Superior temporal gyrus (tissue), 1 donor: ENCODE measurements at regions not wholly inside any gene's neighbourhood (a gene's known extent, or its start where the extent isn't known, plus 50 kb on each side); places are given as distances from the start of the nearest gene placed in this dataset.
"Not testable (repeated sequence)": the region's sequence is repeated elsewhere in the genome, so short reads cannot be mapped to it uniquely, and the experiment has no call there.

ENCODE experiments used
- DNase-seq: peaks from one replicate; pipeline ENCODE4 v3.0.0-alpha.2; 2016; ENCODE audit errors: extremely low spot score

DNA sequence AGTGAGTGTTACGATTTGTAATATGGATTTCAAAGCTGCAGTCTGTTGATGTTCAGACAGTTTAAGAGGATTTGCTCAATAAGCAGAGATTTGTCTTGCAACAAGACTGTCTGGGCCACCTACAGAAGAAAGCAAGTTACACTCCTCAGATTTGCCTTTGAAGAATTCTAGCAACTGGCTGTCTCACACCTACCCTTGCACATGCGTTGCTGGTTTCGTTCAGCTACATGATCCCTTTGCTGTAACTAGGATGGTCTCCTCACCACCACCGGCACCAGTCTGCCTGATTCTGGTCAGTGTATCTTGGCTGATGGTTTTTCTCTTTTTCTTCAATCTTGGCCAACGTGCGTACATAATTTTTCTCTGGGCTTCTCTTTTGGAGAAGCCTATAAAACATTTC, 172.7 kb upstream of the LCORL start:
- DNase-seq: no peak

DNA sequence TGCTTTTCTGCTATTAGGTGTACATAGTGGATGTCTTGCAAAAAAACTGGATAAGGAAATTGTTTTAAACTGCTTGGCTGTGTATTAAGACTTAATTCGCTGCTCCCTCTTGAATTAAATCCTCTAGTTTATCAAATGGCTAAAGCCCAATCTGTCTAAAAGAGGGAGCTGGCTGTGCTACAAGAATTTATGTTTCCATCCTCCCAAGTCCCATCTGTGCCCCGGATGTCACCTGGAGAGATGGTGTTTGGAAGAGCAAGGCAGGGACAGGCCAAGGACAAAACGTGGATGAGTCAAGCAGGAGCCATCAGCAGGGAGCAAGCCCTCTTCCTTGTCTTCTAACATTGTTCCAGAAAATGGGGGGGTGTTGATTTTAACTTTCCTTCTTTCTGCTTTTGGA, 171.3 kb upstream of the LCORL start:
- DNase-seq: no peak

DNA sequence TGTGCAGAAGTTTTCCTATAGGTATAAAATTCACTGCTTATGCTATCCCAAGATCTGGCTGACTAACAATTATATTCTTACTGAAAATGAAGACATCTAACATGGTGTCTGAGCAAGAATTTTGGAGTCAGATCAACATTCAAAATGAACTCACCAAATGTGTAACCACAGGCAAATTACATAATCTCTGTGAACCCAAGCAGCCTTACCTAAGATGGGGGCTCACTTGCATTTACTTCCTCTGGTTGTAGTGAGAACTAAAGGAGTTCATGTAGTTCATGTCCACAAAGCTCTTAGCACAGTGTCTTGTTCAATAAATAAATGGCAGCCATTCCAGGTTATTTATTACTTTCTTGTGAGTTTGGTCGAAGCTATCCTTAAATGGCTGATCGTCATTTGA, 163.9 kb upstream of the LCORL start:
- no peak for DNase-seq

DNA sequence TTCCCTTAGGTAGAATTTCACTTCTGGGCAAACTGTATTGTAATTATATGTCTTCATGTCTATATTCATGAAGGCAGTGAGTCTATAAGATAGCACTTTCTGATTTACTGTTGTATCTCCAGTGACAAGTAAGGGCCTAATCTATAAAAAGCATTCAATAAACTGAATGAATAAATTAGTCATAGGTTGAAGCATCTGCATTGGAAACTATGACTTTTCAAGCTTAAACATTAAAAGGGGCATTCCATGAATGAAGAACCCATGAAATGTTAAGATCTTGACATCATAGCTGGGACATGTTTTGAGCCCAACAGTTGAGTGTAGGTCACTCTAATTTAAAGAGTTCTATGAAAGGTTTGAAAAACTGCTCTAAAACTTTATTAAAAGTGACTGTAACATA, 159.3 kb upstream of the LCORL start:
- DNase-seq: no peak

DNA sequence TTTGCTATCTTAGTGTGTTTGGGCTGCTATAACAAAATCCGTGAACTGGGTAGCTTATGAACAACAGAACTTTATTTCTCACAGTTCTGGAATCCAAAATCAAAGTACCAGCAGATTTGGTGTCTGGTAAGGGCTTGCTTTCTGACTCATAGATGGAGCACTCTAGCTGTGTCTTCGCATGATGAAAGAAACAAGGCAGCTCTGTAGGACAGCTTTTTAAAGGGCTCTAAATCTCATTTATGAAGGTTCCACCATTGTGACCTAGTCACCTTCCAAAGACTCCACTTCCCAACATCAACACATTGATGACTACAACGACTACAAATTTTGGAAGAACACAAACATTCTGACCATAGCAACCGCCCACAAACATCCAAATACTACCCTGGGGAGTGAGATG, 158.6 kb upstream of the LCORL start:
- DNase-seq: no peak

DNA sequence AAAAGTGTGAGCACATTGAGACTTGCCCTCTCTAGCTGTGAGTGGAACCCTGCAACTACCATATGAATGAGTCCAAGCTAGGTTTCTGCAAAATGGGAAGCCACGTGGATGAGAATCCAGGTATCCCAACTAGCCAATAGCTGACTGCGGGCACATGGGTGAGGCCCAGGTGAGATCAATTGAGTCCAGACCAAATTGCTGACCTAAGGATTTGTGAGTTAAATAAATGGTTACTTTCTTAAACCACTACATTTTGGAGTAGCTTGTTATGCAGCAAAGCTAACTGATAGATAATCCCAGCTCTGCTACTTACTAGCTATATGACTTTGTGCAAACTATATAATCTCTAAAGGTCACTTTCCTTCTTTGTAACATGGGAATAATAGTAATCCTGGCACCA, 150.3 kb upstream of the LCORL start:
- no peak for DNase-seq

DNA sequence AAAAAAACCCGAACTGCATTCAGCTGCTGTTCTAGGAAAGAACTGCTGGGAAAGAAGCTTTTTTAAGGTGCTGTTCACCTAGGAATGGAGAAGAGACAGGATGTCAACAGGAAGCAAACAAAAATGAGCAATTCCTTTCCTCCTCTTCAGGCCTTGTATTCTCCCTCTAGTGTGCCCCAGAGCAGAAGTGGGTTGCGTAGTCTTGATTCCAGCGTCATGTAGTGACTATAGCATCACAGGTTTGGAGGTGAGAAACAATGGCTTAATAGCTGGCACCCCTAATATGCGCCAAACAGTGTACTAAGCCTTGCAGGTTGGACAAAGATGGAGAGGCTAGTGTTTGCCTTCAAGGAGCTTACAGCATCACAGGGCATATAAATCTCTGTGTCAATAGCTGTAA, 146.3 kb upstream of the LCORL start:
- no peak for DNase-seq

DNA sequence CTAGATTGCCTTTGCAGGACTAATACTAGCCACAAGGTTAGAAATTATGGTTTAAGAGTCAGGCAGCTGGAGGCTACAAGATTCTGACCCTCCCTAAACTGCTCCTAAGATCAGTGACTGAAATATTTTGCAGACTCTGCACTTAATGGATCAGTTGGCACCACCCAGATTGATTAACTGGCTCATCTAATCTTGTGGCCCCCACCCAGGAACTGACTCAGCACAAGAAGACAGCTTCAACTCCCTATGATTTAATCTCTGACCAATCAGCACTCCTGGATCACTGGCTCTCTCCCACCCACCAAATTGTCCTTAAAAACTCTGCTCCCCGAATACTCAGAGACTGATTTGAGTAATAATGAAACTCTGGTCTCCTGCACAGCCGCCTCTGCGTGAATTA, 145.4 kb upstream of the LCORL start:
- no peak for DNase-seq

DNA sequence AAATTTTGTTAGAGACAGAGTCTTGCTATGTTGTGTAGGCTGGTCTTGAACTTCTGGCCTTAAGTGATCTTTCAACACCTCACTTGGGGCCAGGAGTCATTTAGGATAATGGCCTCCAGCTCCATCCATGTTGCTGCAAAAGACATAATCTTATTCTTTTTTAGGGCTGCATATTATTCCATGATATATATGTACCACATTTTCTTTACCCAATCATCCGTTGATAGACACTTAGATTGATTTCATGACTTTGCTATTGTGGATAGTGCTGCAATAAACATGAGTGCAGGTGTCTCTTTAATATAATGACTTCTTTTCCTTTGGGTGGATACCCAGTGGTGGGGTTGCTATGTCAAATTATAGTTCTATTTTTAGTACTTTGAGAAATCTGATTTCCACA, 140.9 kb upstream of the LCORL start:
- no peak for DNase-seq

DNA sequence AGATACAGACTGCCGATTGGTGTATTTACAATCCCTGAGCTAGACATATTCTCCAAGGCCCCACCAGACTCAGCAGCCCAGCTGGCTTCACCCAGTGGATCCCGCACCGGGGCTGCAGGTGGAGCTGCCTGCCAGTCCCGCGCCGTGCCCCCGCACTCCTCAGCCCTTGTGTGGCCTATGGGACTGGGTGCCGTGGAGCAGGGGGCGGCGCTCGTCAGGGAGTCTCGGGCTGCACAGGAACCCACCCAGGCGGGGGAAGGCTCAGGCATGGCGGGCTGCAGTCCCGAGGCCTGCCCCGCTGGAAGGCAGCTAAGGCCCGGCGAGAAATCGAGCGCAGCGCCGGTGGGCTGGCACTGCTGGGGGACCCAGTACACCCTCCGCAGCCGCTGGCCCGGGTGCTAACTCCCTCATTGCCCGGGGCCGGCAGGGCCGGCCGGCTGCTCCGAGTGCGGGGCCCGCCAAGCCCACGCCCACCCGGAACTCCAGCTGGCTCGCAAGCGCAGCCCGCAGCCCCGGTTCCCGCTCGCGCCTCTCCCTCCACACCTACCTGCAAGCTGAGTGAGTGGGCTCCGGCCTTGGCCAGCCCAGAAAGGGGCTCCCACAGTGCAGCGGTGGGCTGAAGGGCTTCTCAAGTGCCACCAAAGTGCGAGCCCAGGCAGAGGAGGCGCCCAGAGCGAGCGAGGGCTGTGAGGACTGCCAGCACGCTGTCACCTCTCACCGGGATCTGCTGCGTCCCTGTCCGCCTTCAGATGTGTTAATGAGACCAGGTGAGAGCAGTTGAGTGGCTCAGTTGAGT, 137.8 kb upstream of the LCORL start:
- not testable (repeated sequence) for DNase-seq

DNA sequence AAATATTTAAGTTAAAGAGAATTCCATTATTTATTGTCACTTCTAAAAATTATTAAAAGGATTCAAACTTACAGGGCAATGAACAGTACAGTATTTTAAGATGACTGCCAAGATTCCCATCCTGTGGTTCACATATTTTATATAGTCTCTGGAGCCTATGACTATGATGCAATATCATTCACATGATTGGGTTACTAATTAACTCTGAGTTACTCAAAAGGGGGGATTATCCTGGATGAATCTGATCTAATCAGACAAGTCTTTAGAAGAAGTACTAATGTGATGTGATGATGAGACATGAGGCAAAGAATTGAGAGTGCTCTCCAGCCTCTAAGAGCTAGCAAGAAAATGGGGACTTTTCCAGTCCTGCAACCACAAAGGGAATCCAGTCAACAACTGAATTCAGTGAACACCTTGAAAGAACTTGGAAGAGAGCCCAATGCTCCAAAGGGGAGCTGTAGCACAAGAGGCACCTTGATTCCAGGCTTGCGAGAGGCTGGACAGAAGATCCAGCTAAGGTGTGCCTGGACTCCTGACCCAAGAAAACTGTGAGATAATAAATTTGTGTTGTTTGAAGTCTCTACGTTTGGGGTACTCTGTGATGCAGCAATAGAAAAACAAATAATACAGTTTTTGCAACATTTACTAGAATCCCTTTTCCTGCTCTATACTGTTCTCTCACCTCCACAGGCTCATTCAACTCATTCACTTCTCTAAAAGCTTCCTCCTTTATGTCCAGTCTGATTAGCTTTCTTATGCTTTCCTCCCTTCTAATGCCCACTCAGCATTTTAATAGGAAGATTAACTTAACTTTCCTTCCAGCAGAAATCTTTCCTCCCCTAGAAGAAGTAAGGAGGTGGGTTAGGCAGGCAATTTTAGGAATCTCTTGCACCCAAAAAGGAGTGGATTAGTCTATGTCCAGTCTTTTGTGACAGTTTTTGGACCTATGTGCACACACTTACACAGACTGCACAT, 133.8 kb upstream of the LCORL start:
- no peak for DNase-seq

DNA sequence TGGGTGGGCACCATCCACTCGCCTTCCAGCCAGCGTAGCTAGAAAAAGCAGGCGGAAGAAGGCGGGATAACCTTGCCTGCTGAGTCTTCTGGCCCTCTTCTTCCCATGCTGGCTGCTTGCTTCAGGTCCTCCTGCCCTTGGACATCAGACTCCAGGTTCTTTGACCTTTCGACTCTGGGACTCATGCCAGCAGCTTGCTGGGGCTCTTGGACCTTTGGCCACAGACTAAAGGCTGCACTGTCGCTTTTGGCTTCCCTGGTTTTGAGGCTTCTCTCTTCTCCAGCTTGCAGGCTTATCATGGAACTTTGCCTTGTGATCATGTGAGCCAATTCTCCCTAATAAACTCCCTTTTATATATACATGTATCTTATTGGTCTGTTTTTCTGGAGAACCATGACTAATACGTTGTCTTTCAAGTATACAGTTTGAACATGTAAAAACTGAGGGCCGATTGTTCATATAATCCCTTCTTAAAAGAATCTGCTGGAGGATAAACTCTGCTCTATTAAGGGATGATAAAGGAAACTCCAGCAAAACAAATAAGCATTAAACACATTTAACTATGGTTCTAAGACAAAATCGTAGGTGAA, 116.6 kb upstream of the LCORL start:
- no peak for DNase-seq

DNA sequence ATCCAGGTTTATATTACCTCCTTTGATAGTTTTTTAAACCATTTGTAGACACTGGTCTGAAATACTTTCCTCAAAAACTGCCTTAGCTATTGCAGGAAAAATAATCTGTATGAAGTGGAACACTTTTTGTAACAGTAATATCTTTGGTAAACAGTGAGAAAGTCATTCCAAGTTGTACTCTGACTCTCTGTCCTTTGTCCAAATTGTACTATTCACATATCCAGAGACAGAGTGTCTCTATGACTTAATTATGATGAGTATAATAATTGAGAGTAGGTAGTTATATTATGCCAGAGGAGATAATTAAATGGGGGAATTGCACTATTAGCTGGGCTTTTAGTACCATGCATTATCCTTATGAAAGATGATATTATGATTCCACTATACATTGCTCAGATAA, 112.6 kb upstream of the LCORL start:
- no peak for DNase-seq

DNA sequence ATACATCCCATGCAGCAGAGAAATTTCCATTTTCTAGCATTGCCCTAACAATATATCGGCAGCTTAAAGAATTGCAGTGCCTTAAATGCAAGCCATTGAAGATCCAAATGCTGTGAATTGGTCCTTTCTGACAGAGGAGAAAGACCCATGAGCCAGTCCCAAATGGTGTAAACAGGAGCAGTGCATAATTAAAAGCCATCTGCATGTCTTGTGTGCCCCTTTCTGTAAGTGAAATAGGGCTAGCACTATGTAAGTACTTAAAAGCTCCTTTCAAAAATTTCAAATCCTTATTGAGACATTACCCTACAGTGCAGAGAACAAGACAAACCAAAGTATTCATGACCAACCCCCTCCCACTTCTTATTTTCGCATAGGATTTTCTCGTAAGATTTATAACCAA, 108.7 kb upstream of the LCORL start:
- no peak for DNase-seq

DNA sequence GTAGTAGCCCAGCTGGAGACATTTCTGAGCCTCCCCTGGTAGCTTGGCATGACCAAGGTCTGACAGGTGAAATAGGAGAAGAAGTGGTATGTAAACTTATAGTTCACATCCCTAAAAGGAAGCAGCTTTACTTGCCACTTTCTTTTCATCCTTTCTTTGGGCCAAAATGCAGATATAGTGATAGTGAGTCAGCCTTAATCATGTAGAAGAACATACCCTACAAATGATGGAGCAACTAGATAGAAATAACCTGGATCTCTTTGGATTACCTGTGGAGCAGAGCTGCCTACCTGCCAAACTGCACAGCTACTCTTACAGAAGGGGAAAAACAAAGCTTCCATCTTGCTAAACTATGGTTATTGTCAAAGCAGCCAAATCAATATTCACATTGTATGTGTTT, 106.7 kb upstream of the LCORL start:
- no peak for DNase-seq

DNA sequence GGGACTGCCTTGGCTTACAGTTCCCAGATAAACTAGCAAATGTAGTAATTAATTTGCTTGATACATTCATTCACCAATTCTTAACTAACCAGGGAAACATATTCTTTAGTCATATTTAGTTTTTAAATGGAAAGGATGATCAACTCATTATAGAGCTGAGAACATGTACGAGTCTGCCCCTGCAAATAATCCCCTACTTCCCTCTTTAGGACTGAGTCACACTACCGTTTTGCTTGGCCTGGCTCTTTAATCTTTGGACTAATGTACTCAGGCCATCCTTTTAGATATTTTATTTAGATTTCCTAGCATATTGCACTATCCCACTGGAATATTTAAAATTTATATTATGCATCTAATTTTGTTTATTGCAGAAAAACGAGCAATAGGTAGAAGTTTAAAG, 105.5 kb upstream of the LCORL start:
- no peak for DNase-seq

DNA sequence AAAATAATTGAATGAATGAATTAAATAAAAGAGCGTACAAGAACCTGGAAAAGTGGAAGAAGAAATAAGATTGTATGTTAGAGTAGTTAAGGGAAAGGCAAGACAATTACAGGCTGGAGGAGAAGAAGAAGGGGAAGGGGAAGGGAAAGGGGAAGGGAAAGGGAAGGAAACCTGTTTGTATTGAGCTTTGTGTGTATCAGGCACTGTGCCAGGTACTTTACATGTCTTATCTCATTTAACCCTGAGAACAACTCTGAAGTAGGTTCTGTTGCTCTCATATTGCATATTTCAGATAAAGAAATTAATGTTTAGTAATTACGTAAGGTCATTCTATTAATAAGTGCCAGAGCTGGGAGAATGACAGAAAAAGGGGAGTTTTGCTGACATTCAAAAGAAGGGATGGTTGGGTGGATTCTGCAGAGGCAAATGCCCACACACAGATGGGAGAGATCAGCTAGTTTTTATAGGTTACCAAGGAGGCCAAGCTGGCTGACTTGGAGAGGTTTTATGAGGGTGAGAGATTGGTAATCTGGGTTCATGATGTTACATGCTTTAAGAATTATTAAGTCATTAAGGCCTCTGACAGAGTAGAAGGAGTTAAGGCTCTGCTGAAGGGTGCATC, 92.3 kb upstream of the LCORL start:
- DNase-seq: no peak

DNA sequence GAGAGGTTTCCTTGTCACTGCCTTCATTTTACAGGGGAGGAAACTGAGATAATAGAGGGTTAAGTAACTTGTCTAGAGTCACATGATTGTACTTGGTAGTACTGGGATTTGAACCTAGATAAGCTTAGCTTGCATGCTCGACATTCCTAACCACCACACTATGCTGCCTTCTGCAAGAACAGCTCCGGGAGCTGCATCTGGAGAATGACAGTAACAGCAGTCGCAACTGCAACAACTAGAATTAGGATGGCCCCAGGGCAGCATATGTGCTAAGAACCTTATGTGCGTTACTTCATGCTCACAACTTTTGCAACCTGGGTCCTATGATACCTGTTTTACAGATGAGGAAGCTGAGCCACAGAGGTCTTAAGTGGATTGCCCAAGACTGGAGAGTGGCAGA, 89.5 kb upstream of the LCORL start:
- DNase-seq: no peak

DNA sequence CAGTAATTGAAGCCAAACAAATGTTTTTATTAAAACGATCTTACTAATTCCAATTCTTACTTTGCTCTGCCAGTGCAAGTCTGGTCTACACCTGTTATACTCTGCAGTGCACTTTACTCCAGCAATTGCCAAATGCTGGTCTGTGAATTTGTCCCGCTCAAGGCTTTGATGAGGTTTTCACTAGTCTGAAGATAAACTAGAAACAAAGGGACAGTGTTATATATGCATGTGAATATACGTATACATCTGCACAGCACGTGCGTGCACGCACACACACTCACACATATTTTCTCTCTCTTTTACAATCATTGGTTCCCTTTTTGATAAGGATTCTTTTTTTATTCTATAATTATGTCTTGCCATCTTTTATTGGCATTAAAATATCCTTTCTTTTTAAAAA, 88.5 kb upstream of the LCORL start:
- DNase-seq: no peak

DNA sequence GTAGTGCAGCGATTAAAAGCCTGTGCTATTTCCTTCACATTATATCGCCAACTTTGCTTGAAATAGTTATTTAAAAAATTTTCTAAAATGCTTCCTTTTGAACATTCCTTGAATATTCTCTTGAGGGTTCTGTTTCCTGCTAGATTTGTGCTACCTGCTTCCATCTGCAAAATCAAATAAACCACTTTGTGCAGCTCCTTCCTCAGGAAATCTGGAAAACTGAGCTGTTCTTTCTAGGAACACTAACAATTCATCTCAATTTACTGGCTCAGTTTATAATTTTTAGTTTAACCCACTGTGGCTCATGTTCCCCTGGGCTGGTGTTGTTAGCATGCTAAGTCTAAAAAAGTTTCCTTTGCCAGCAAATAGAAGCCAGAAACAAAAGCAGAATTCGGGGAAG, 88.1 kb upstream of the LCORL start:
- DNase-seq: no peak

DNA sequence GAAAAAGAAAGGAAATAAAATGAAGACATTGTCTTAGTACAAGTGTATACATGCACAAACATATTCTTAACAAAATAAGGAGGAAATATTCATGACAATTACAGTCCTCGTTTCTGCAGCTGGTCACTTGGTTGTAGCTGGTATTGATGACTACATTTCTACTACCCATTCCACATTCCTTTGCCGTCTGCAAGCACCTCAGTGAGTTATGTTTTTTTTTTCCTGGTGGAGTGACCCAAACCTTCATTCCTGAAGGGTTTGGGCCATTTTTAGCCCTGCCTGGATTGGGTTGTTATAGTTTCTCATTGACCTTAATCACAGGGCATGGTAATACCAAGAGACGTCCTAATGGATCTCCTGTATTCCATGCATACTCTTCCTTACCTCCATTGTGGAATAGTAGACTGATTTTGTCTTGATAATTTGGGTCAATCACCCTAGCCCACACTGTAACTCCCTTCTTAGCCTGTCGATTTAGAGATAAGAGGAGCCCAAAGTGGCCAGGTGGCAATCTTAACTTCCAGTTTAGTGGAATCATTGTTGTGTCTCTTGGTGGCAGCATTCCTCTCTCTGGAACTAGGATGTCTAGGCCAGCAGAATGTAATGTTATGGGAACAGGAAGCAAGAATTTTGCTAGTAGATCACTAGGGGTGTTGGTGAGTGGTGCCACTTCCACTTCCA, 86.4 kb upstream of the LCORL start:
- not testable (repeated sequence) for DNase-seq

DNA sequence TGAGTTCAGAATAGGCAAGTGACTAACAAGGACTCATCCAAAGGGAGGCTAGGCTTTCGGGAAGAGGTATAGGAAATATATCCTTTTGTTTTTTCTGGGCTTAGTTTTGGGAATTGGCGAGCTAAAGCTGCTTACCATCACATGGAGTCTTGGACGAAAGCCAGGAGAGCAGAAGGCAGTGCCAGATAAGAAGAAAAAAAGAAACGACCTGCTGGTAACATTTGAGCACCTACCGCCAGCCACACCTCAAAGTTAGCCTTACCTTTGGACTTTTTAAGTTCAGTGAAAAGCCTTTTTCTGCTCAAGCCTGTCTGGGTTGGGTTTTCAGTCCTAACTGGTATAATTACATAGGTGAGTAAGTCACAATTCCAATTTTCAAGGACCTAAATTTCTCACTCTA, 85.1 kb upstream of the LCORL start:
- DNase-seq: no peak
